ENCODE measurements at regions not wholly inside any gene's neighbourhood (a gene's known extent, or its start where the extent isn't known, plus 50 kb on each side); places are given as distances from the start of the nearest gene placed in this dataset.

DNA sequence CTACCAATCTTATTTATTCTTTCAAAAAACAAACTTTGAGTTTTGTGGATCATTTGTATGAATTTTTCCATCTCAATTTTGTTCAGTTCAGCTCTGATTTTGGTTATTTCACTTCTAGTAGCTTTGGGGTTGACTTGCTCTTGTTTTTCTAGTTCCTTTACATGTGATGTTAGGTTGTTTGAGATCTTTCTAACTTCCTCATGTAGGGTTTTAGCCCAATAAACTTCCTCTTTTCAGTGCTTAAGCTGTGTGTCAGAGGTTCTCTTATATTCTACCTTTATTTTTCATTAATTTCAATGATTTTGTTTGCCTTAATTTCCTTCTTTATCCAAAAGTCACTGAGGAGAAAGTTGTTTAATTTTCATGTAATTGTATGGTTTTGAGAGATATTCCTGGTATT is 860.4 kb upstream of the FBXO33 start:
- H3K27me3 Mint-ChIP-seq: no peaks in the 10 kb centered on the region
- H3K36me3 Mint-ChIP-seq: peaks cover 4 to 9% of the 10 kb centered on the region in 2 donors
- H3K27ac Mint-ChIP-seq: peak overlapping the region; percentile 79
- DNase-seq: no peak
- H3K4me3 Mint-ChIP-seq: no peak overlapping the region
- peak; percentile 78 to 86 for ATAC-seq (replicated peaks)
- H3K9me3 Mint-ChIP-seq: peaks cover 7 to 10% of the 10 kb centered on the region in 2 donors
- H3K4me1 Mint-ChIP-seq: peaks cover 17 to 29% of the 10 kb centered on the region in 2 donors

DNA sequence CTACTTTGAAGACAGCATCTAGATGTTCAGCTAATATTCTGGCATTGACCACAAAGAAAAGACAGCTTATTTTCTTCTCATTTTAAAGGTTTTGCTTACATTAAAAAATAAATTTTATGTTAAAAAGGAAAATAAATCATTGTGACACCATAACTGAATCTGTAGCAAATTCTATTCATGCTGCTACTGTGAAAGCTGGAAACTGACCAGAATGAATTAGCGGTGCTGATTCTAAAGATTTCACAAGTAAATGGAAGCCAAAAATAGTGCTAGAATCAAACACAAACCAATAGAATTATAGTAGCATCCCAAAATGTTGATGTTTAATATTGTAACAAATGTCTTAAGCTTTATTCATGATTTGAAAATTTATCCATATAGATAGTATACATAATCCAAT is 850.0 kb upstream of the FBXO33 start:
- Mint-ChIP-seq H3K4me3 (no peak overlapping the region), H3K27me3 (no peaks in the 10 kb centered on the region), H3K4me1 (peaks cover 0 to 2% of the 10 kb centered on the region in 2 donors), H3K36me3 (no peaks in the 10 kb centered on the region), H3K27ac (no peak overlapping the region), H3K9me3 (peaks cover 0 to 6% of the 10 kb centered on the region in 2 donors)
- DNase-seq (no peak), ATAC-seq (replicated peaks) (no peak)

DNA sequence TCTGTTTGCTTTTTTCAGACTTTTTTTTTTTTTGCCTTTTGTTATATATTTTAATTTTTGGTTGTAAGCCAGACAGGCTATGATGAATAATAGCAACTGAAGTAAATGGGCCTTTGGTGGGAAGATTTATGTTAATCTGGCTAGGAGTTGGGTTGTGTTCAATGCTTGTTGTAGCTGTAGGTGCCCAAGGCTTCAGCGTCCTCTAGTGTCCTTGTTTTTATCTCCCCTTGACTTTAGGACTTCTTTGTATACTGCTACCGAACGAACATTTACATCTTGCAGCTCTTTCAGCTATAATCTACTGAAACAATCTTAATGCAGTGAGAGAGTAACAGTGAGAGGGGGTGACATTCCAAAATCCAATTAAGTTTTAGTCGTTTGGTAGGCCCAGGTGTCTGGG is 848.4 kb upstream of the FBXO33 start:
- Mint-ChIP-seq H3K9me3 (peaks cover 0 to 6% of the 10 kb centered on the region in 2 donors), H3K4me3 (no peak overlapping the region), H3K4me1 (peaks cover 0 to 2% of the 10 kb centered on the region in 2 donors), H3K27ac (no peak overlapping the region), H3K36me3 (no peaks in the 10 kb centered on the region), H3K27me3 (no peaks in the 10 kb centered on the region)
- ATAC-seq (replicated peaks) (no peak), DNase-seq (no peak)

DNA sequence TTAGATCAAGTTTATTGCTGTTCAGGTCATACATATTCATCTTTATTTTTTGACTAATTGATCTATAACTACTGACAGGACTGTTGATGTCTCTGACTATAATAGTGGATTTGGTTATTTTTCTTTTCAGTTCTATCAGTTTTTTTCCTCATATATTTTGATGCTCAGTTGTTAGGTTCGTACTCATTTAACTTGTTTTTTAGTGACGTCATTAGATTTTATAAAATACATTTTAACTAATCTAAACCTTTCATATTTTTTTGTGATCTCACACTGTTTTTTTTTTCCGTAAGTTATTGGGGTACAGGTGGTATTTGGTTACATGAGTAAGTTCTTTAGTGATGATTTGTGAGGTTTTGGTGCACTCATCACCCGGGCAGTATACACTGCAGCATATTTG is 841.2 kb upstream of the FBXO33 start:
- DNase-seq (no peak), ATAC-seq (replicated peaks) (no peak)
- no peak overlapping the region for H3K27ac Mint-ChIP-seq
- peaks cover 0 to 4% of the 10 kb centered on the region in 2 donors for H3K9me3 Mint-ChIP-seq
- no peaks in the 10 kb centered on the region for H3K36me3 Mint-ChIP-seq
- H3K4me3 Mint-ChIP-seq: no peak overlapping the region
- no peaks in the 10 kb centered on the region for H3K27me3 Mint-ChIP-seq
- H3K4me1 Mint-ChIP-seq: peaks cover 0 to 2% of the 10 kb centered on the region in 2 donors

DNA sequence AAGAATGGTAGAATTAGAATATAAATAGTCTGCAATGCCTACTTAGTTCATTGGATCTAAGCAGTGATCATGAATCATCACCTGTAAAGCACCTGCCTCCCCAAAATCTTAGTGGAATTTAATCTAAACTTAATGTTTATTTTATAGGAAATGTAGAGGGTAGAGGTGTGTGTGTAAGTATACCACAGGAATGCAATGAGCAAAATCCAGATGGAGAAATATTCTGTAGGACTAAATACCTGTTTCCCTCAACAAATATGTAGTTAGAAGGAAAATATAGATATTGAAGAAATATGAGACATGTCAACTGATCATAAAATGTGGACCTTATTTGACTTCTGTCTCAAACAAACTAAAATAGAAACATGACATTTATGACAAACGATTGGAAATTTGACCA is 839.2 kb upstream of the FBXO33 start:
- H3K9me3 Mint-ChIP-seq: peaks cover 0 to 2% of the 10 kb centered on the region in 2 donors
- ATAC-seq (replicated peaks): no peak
- no peaks in the 10 kb centered on the region for H3K4me1 Mint-ChIP-seq
- H3K27ac Mint-ChIP-seq: no peak overlapping the region
- no peak overlapping the region for H3K4me3 Mint-ChIP-seq
- H3K36me3 Mint-ChIP-seq: no peaks in the 10 kb centered on the region
- DNase-seq: no peak
- H3K27me3 Mint-ChIP-seq: no peaks in the 10 kb centered on the region

DNA sequence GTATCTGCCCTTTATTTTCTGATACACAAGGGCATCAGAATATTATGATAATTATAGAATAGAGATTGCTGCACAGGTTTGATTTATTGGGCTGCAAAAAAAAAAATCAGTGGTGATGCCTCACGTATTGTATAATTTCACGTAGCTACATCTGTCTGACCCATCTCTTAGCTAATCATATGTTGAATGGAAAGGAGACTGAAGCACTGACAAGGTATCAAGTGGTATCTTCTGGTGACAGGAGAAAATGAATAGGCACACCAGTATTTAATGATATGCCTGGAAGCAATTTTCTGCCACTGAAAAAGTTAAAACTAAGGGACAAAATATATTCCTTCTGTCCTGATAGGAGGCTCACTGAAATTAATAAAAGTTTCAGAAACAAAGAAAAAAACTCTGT is 837.2 kb upstream of the FBXO33 start:
- peaks cover 0 to 5% of the 10 kb centered on the region in 2 donors for H3K4me1 Mint-ChIP-seq
- peaks cover 0 to 2% of the 10 kb centered on the region in 2 donors for H3K9me3 Mint-ChIP-seq
- no peaks in the 10 kb centered on the region for H3K27me3 Mint-ChIP-seq
- H3K36me3 Mint-ChIP-seq: no peaks in the 10 kb centered on the region
- H3K4me3 Mint-ChIP-seq: no peak overlapping the region
- DNase-seq (no peak), ATAC-seq (replicated peaks) (no peak)
- H3K27ac Mint-ChIP-seq: no peak overlapping the region

DNA sequence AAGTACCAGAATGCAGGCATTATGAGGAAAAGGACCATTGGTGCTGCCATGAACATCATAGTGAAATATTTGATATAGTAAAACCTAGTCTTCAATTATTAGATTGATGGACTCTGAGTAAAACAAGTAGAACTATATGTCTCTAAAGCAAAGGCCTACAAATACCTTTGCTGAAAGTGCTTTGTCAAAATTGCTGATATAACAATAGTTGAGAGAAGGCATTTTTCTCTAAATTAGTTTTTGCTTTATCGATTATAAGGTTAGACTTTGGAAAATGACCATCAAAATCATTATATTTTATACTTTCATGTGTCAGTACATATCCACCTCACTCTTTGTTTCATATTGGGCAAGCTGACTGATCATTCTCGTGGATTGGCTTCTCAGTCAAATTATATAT is 836.0 kb upstream of the FBXO33 start:
- Mint-ChIP-seq H3K36me3 (no peaks in the 10 kb centered on the region), H3K9me3 (no peaks in the 10 kb centered on the region), H3K27ac (no peak overlapping the region), H3K27me3 (no peaks in the 10 kb centered on the region), H3K4me3 (no peak overlapping the region), H3K4me1 (peaks cover 0 to 5% of the 10 kb centered on the region in 2 donors)
- no peak for ATAC-seq (replicated peaks)
- DNase-seq: no peak

DNA sequence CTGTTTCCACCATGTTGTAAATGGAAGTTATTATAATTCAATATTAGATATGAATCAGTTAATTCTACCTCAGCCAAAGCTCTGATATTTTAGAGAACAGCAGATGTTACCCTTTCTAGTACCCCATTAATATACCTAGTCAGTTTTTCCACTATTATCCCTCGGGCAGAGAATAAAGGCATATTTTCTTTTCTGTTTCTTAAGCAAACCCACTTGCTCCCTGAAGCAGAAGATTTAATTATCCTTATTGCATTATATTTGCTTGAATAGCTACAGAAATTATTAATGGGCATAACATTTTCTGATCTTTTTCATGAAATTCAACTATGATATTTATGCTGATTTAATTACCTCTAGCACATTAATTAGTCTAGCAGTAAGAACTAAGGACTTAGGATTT is 832.9 kb upstream of the FBXO33 start:
- ATAC-seq (replicated peaks) (no peak), DNase-seq (no peak)
- Mint-ChIP-seq H3K9me3 (no peaks in the 10 kb centered on the region), H3K36me3 (no peaks in the 10 kb centered on the region), H3K4me1 (peaks cover 0 to 5% of the 10 kb centered on the region in 2 donors), H3K27ac (no peak overlapping the region), H3K27me3 (no peaks in the 10 kb centered on the region), H3K4me3 (no peak overlapping the region)

DNA sequence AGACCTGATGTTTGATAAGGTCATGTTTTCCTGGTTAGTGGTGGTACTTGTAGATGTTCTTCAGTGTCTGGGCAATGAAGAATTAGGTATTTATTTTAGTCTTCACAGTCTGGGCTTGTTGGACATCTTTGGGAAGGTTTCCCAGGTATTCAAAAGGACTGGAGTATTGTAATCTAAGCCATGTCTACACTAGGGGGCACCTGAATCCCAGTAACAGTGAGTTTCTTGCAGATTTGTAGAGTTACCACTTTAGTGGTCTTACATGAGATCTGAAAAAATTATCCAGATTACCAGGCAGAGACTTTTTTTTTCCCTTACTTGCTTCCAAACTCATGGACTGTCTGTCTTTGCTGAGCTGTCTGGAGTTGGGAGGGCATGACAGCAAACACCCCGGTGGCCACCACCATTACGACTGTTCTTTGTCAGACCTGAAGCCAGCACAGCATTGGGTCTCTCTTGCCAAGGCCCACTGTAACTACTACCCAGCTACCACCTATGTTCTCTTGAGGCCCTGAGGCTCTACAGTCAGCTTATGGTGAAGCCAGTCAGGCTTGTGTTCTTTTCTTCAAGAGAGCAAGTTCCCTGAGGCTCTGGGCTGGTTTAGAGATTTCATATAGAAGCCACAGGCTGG is 820.7 kb upstream of the FBXO33 start:
- Mint-ChIP-seq H3K9me3 (peaks cover 0 to 2% of the 10 kb centered on the region in 2 donors), H3K27ac (no peak overlapping the region), H3K4me1 (no peaks in the 10 kb centered on the region), H3K36me3 (no peaks in the 10 kb centered on the region), H3K4me3 (no peak overlapping the region), H3K27me3 (no peaks in the 10 kb centered on the region)
- no peak for DNase-seq
- ATAC-seq (replicated peaks): no peak

DNA sequence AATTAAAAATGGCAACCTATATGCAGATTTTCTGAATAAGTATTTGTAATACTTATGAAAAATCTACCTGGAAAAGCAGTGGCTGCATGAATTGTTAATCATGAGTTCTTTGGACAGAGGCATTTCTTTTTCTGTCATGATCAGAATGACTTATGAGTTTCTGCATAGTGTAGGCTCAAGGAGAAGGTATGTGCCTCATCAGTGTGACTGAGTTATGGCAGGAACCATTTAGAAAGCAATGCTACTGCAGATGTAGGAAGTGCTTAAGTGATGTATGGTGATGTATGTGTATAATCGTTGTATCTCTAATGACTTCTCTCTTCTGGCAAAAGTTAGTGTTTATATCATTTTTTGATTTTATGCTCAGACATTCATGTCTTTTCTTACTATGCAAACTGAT is 816.4 kb upstream of the FBXO33 start:
- Mint-ChIP-seq H3K27me3 (no peaks in the 10 kb centered on the region), H3K36me3 (no peaks in the 10 kb centered on the region), H3K4me3 (no peak overlapping the region), H3K27ac (no peak overlapping the region), H3K9me3 (peaks cover 0 to 4% of the 10 kb centered on the region in 2 donors), H3K4me1 (no peaks in the 10 kb centered on the region)
- ATAC-seq (replicated peaks) (no peak), DNase-seq (no peak)

DNA sequence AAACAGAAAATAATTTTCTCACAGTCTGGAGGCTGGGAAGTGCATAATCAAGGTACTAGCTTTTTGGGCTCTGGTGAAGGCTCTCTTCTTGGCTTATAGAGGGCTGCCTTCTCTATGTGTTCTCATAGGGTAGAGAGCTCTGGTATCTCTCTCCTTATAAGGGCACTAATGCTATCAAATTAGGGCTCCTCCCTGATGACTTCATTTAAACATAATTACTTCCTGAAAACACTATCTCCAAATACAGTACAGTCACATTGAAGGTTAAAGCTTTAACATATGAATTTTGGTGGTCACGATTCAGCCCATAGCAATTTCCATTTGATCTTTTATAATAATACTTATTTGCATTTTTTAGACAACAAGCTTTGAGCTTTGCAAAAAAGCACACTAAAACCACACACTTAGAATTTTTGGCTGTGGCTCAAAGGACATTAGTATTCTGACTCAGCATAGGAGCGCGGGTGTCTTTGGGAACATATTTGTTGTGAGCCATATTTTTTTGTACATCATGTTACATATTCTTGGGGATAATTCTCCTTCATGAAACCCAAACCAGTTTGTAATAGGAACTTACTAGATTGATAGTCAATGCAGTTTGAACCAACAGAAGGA is 808.1 kb upstream of the FBXO33 start:
- ATAC-seq (replicated peaks): peak in 1 of 2 donors; percentile 39
- Mint-ChIP-seq H3K9me3 (peaks cover 5 to 9% of the 10 kb centered on the region in 2 donors), H3K4me1 (peaks cover 0 to 3% of the 10 kb centered on the region in 2 donors), H3K27me3 (no peaks in the 10 kb centered on the region), H3K36me3 (peaks cover 0 to 3% of the 10 kb centered on the region in 2 donors), H3K4me3 (no peak overlapping the region), H3K27ac (no peak overlapping the region)
- DNase-seq: no peak

DNA sequence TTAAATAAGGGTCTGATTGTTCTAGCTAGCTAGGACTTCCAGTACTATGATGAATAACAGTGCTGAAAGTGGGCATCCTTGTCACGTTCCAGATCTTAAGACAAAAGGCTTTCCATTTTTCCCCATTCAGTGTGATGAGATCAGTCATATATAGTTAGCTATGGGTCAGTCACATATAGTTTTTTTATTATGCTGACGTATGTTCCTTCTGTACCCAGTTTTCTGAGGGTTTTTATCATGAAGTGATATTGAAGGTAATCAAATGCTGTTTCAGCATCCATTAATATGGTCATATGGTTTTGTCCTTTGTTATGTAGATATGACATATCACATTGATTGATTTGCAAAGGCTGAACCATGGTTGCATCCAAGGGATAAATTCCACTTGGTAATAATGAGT is 800.1 kb upstream of the FBXO33 start:
- H3K4me1 Mint-ChIP-seq: no peaks in the 10 kb centered on the region
- no peak for ATAC-seq (replicated peaks)

DNA sequence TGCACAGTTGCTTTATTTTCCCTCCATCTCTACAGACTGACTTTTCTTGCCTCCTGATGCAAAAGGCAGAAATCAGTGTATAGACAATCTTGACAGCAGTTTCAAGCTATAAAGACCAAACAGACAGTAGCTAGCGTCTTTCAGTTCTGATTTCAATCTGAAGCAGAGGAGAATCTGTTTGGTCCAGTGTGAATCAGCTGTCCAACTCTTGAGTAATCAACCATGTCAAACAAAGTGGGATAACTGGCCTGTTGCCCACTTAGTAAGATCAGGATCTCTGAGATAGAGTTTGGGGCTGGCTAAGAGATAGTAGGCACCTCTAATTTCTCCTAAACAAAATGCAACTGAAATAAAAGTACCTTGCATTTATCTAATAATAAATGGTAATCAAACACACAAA is 797.4 kb upstream of the FBXO33 start:
- no peaks in the 10 kb centered on the region for H3K4me1 Mint-ChIP-seq
- peaks cover 0 to 6% of the 10 kb centered on the region in 2 donors for H3K36me3 Mint-ChIP-seq
- no peak overlapping the region for H3K4me3 Mint-ChIP-seq
- H3K27me3 Mint-ChIP-seq: no peaks in the 10 kb centered on the region
- DNase-seq (no peak), ATAC-seq (replicated peaks) (no peak)
- H3K27ac Mint-ChIP-seq: no peak overlapping the region
- peaks cover 11 to 15% of the 10 kb centered on the region in 2 donors for H3K9me3 Mint-ChIP-seq

More for the DNA sequence above, 800.1 kb upstream of the FBXO33 start:
- Mint-ChIP-seq H3K9me3 (peaks cover 11 to 23% of the 10 kb centered on the region in 2 donors), H3K27me3 (no peaks in the 10 kb centered on the region), H3K27ac (no peak overlapping the region), H3K4me3 (no peak overlapping the region), H3K36me3 (peaks cover 0 to 9% of the 10 kb centered on the region in 2 donors)
- DNase-seq: no peak

DNA sequence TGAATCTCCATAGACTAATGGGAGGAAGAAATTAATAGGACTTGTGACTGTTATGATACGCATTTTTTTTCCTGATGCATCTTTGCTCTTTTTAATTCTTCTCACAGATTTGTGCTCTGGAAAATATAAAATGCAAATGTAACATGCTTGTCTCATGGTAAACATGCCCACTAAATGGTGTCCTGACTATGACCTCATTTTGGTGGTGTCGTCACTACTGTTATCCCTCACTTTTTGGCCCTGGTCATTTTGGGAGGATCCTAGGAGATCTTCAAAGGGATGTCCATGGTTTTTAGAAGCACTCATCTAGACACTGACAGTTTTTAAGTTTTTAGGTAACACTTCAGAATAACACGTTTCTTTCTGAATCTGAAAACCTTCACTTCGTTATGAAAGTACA is 790.8 kb upstream of the FBXO33 start:
- Mint-ChIP-seq H3K27me3 (no peaks in the 10 kb centered on the region), H3K36me3 (peaks cover 0 to 4% of the 10 kb centered on the region in 2 donors), H3K9me3 (peaks cover 7 to 14% of the 10 kb centered on the region in 2 donors), H3K4me3 (no peak overlapping the region), H3K27ac (no peak overlapping the region), H3K4me1 (peaks cover 6 to 15% of the 10 kb centered on the region in 2 donors)
- no peak for ATAC-seq (replicated peaks)
- no peak for DNase-seq

DNA sequence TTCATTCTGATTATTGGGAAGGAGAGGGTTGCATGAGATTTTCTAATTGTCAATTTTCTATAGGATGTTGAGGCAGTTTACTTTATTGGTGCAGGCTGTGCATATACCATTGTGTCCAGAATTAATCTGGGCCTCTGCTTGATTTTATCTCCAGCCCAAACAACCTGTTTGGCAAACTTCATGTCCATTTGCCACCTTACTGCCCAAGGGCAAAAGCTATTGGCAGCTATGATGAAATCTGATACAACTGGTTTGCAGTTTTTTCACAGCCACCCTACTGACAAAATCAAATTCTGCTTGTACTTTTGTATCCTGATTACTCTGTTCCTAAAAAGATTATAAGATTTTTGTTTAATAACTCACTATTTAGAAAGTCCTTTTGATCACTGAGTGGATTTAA is 789.2 kb upstream of the FBXO33 start:
- Mint-ChIP-seq H3K4me3 (no peak overlapping the region), H3K4me1 (peaks cover 6 to 19% of the 10 kb centered on the region in 2 donors), H3K27ac (no peak overlapping the region), H3K9me3 (peaks cover 2 to 11% of the 10 kb centered on the region in 2 donors), H3K27me3 (no peaks in the 10 kb centered on the region), H3K36me3 (peaks cover 2 to 4% of the 10 kb centered on the region in 2 donors)
- no peak for ATAC-seq (replicated peaks)
- no peak for DNase-seq
